KOPT-K1 (cell line): ENCODE measurements at regions not wholly inside any gene's neighbourhood (a gene's known extent, or its start where the extent isn't known, plus 50 kb on each side); places are given as distances from the start of the nearest gene placed in this dataset.

Experiments
- H3K27ac ChIP-seq: fragments of 200-600 bp; sonication (generic); 2 replicates; pipeline ENCODE4 v1.5.1; 2016; ENCODE audit warnings: antibody characterized with exemption, mild to moderate bottlenecking, low read depth, low read length; ENCODE audit not compliant: poor library complexity, severe bottlenecking
- H3K36me3 ChIP-seq: fragments of 200-600 bp; sonication (generic); 2 replicates; pipeline ENCODE4 v1.5.1; 2017; ENCODE audit warnings: antibody characterized with exemption, mild to moderate bottlenecking, low read length, moderate library complexity; ENCODE audit not compliant: insufficient read depth
- H3K9me3 ChIP-seq: fragments of 200-600 bp; sonication (generic); 2 replicates; pipeline ENCODE4 v1.5.1; 2017; ENCODE audit warnings: antibody characterized with exemption, low read length, mild to moderate bottlenecking; ENCODE audit not compliant: insufficient read depth, poor library complexity, severe bottlenecking

DNA sequence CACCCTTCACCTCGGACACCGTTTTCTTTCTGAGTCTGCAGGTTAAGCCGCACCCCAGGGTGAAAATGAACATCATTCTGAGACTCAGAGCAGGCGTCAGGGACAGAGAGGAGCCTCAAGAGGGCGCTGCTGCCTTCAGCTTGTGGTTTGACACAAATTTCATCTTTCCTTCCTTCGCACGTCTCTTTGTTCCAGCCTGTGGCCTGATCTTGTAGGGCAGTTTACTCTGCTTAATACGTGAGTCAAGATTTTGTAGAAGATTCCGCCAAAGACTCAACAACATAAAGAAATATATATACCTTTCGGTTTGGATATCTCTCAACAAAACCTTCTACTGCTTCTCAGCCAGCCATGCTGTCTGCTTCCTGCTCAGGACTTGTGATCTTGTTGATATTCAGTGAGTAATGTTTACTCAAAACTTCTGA is 329.3 kb upstream of the OR4E1 start:
- Histone ChIP-seq H3K27ac (peak overlapping the region; percentile 69), H3K36me3 (no peaks in the 10 kb centered on the region), H3K9me3 (peaks cover 4% of the 10 kb centered on the region)

DNA sequence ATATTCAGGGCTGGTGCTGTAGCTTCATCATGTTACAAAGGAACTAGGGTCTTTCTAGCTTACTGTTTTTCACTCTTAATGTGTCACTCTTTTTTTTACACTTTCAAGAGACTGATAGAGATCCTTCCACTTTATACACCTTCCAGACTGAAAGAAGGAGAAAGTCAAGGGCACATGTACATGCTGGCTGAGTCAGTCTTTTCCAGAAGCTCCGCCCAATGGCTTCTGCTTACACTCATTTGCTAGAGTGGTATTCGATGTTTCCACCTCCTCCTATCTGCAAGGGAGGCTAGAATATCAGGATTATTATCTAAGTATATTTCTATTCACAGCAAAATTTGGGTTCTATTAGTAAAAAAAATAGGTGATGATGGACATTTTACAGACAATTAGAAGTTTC is 325.8 kb upstream of the OR4E1 start:
- Histone ChIP-seq H3K27ac (no peak overlapping the region), H3K36me3 (no peaks in the 10 kb centered on the region), H3K9me3 (no peaks in the 10 kb centered on the region)

DNA sequence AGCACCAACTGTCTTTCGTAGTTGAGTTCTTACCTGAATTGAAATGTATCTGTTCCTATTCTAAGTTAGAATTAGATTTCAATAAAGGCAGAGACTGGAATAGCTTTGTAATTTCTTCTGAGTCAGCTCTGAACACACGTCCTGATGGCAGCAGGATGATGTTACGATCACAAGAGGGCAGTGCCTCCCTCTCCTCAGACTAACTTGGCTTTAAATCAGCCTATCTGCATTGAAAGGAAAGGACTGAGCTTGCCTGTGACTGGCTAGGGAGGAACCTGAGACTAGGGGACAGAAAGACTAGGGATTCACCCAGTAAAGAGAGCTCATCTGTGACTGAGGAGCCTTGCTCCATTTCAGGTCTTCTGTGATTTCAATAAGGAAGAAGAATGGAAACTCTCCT is 323.7 kb upstream of the OR4E1 start:
- Histone ChIP-seq H3K36me3 (no peaks in the 10 kb centered on the region), H3K27ac (no peak overlapping the region), H3K9me3 (no peaks in the 10 kb centered on the region)

DNA sequence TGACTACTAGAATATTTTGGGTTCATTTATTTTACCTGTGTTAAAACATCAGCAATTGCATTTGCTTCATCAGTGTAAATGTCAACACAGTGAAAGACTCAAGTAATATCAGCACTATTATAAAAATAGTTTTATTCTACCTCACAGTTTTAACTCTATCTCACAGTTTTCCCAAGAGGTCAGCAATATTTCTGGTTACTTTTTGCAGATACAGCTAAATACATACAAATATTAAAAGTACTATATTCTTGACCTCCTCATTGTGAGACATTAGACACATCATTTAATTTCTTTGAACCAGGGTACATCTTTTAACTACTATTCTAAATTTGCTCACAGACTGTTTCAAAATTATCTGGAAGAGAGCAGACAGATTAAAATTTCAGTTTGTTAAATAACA is 321.7 kb upstream of the OR4E1 start:
- Histone ChIP-seq H3K36me3 (no peaks in the 10 kb centered on the region), H3K9me3 (no peaks in the 10 kb centered on the region), H3K27ac (no peak overlapping the region)

DNA sequence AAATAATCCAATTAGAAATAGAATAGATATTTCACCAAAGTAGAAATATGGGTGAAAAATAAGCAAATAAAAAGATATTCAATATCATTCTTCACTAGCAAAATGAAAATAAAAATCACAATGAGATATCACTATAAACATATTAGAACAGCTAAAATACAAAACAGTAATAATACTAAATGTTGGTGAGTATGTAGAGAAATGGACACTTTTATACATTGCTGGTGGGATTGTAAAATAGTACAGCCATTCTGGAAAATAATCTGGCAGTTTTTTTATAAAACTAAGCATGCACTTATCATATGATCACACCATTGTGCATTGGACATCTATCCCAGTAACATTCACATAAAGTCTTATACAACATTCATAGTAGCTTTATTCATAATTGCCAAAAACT is 320.2 kb upstream of the OR4E1 start:
- H3K36me3 ChIP-seq, result no peaks in the 10 kb centered on the region
- no peak overlapping the region for H3K27ac ChIP-seq
- no peaks in the 10 kb centered on the region for H3K9me3 ChIP-seq

DNA sequence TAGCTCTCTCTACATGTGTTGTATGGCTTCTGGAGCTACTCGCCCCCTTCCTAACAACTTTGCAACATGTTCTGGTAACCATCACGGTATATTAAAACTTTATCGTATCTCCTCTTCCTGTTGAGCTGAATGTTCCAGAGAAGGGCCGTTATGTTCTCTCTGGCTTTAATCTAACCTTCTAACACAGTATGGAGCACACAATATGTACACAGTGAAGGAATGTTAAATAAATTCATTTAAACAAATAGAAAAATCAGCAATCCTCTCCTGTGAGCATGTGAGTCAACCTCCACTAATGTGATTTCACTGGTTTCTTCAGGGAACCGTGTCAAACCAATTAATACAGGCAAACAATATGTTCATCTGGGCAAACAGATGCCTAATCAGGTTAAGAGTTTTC is 319.5 kb upstream of the OR4E1 start:
- Histone ChIP-seq H3K27ac (no peak overlapping the region), H3K9me3 (no peaks in the 10 kb centered on the region), H3K36me3 (no peaks in the 10 kb centered on the region)

DNA sequence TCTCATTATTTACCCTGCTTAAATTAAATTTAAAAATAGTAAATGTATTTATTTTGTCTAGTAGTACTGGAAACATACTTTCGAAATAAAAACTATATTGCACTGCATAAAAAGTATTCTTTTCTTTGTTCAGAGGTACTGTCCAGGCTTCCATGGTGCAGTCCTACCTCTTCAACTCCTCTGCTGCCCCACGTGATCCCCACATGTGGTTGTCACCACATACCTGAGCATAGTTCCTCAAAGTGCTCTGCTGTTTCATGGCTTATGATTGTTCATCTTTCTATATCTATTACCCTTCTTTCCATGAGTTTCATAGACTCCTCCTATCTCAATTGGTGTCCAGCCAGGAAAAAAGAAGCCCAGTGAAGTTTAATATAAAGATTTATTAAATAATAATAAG is 317.5 kb upstream of the OR4E1 start:
- Histone ChIP-seq H3K36me3 (no peaks in the 10 kb centered on the region), H3K9me3 (no peaks in the 10 kb centered on the region), H3K27ac (no peak overlapping the region)

DNA sequence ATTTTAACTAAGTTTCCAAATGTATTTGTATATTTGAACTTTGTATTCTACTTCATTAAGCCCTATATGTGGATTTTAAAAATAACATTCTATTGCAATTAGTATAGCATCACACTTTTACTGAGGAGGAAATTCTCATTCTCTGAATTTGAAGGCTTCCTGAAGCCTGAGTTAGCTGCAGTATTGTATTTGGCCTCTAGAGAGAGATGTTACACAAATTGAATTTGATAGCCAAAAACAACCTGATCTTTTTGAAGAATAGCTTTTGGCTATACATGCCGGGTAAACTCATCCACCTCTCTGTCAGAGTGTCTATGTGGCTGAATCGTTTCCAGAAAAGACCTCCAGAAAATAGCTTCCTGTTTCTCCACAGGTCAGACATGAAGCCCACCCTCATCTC is 316.5 kb upstream of the OR4E1 start:
- Histone ChIP-seq H3K36me3 (no peaks in the 10 kb centered on the region), H3K27ac (no peak overlapping the region), H3K9me3 (no peaks in the 10 kb centered on the region)

DNA sequence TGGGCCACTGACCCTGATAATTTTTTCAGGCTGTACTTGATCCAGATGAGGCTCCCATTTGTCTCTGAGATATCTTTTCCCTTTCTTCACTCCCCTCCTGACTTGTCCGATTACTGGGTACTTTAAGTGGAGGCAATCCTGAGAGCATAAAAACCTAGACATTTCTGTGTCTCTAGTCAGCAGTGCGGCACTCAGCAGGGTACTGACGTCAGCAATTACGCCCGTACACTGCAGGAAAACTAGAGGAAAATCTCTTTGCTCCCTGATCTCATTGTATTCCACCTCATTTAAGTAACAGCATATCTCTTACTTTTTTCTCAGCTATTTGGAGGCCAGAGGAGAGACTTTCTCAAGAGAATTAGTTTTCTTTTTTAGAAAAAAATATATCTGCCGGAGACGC is 315.5 kb upstream of the OR4E1 start:
- H3K9me3 ChIP-seq, result no peaks in the 10 kb centered on the region
- H3K36me3 ChIP-seq, result no peaks in the 10 kb centered on the region
- no peak overlapping the region for H3K27ac ChIP-seq

DNA sequence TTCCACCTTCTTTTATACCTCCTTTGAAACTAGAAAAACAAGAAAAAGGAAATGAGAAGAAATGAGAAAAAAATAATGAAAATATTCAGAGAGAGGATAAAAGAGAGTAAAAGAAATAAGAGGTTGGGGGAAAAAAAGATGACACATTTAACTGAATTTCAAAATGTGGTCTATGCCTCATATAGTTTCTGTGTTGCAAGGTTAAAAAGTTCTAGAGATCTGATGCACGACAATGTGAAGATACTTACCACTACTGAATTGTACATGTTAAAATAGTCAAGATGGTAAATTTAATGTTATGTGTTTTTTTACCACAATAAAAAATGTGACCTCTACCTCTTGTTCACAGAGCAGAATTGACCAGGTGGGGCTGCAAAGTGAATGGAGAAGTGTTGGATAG is 314.8 kb upstream of the OR4E1 start:
- no peaks in the 10 kb centered on the region for H3K36me3 ChIP-seq
- no peak overlapping the region for H3K27ac ChIP-seq
- no peaks in the 10 kb centered on the region for H3K9me3 ChIP-seq

DNA sequence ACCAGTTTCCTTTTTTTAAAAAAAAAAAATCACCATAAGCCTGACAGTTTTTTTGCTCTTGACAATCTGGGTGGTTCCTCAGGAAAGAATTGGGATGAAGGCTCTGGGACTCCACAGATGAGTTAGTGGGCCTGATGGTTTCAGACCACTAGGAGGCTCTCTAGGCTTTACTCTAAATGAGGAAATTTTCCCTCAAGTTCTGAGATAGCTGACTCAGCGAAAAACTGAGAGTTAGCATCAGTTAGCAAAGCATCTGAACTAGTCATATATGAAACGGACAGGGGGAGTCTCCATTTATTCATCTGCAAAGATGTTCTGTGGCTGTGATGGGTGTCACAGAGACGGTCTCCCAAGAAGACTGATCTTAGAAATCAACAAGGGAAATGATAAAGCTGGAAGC is 314.3 kb upstream of the OR4E1 start:
- Histone ChIP-seq H3K36me3 (no peaks in the 10 kb centered on the region), H3K27ac (no peak overlapping the region)

DNA sequence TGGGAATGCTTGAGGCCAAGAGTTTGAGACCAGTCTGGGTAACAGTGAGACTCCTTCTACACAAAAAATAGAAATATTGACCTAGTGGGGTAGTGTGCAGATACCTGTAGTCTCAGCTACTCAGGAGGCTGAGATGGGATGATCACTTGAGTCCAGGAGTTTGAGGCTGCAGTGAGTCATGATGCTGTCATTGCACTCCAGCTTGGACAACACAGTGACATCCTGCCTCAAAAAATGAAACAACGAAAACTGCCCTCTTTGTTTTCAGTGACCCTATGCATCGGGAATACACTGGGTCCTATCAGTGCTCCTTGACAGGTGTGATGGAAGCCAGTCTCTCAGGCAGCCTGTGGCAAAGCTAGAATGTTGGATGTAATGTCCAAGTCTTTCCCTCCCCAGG is 311.5 kb upstream of the OR4E1 start:
- no peak overlapping the region for H3K27ac ChIP-seq
- no peaks in the 10 kb centered on the region for H3K36me3 ChIP-seq
- no peaks in the 10 kb centered on the region for H3K9me3 ChIP-seq

More for the DNA sequence above, 314.3 kb upstream of the OR4E1 start:
- H3K9me3 ChIP-seq, result no peaks in the 10 kb centered on the region

DNA sequence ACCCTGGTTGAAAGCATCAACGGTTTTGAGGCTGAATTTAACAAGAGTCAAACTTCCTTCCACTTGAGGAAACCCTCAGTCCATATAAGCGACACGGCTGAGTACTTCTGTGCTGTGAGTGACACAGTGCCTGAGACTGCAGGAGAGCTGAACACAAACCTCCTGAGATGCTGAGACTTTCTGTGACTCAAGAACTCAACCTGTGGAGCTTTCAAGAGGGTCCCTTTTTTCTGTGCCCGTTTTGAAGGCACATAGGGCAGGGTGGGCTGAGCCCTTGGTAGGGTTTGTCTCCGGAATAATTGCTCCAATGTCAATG is 305.3 kb upstream of the OR4E1 start:
- H3K27ac ChIP-seq, result no peak overlapping the region
- H3K9me3 ChIP-seq, result no peaks in the 10 kb centered on the region
- H3K36me3 ChIP-seq, result no peaks in the 10 kb centered on the region

DNA sequence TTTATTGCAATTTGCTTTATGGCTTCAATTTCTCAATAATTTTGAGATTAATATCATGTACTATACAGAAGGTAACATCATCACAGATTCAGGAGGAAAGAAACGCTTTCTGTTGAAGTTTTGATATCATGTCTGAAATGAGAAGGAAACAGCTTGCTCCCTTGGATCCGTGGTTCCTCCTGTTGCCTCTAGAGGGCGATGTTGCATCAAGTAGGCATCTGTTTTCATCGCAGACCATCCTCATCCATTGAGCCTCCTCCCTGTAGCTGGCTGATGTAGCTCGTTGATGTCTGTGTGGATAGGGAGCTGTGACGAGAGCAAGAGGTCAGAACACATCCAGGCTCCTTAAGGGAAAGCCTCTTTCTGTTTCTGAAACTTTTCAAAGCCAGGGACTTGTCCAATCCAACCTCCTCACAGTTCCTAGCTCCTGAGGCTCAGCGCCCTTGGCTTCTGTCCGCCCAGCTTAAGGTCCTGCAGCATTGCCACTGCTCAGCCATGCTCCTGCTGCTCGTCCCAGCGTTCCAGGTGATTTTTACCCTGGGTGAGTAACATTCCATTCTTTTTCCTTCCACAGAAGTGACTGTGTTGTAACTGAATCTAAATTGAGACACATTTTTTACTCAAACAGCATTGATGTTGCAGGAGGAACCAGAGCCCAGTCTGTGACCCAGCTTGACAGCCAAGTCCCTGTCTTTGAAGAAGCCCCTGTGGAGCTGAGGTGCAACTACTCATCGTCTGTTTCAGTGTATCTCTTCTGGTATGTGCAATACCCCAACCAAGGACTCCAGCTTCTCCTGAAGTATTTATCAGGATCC is 304.8 kb upstream of the OR4E1 start:
- Histone ChIP-seq H3K27ac (no peak overlapping the region), H3K36me3 (no peaks in the 10 kb centered on the region)

DNA sequence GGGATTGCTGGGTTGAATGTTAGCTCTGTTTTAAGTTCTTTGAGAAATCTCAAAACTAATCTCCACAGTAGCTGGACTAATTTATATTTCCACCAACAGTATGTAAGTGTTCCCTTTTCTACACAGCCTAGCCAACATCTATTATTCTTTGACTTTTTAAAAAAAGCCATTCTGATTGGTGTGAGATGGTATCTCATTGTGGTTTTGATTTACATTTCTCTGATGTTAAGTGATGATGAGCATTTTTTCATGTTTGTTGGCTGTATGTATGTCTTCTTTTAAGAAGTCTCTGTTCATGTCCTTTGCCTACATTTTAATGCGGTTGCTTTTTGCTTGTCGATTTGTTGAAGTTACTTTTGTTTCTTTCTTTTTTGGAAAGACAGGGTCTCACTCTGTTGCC is 301.1 kb upstream of the OR4E1 start:
- Histone ChIP-seq H3K36me3 (no peaks in the 10 kb centered on the region), H3K27ac (peak overlapping the region; percentile 14), H3K9me3 (no peaks in the 10 kb centered on the region)

More for the DNA sequence above, 304.8 kb upstream of the OR4E1 start:
- no peaks in the 10 kb centered on the region for H3K9me3 ChIP-seq

DNA sequence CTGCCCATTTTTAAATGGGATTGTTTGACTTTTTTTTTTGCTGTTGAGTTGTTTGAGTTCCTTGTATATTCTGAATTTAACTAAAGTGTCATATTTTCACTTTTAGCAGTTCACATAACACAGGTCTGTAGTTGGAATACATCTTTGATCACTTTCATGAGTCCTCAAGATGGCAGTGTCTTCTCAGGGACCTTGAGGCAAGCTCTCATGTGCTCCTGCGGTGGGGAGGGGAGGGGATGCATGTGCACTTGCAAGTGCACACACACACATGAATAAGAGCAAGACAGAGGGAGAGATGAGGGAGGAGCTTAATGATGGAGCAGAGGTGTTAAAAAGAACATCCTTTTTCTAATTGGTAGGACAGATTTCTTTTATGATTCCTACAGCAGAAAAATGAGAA is 291.4 kb upstream of the OR4E1 start:
- no peaks in the 10 kb centered on the region for H3K9me3 ChIP-seq
- H3K36me3 ChIP-seq, result no peaks in the 10 kb centered on the region
- H3K27ac ChIP-seq, result peak overlapping the region; percentile 70
